GM18868 (cell line): ENCODE measurements at regions not wholly inside any gene's neighbourhood (a gene's known extent, or its start where the extent isn't known, plus 50 kb on each side); places are given as distances from the start of the nearest gene placed in this dataset.
A peak's percentile ranks its signal among the peaks of the same experiment; 100 is the strongest.

ENCODE experiments used
- ATAC-seq: cut with Tn5 transposase; IDR thresholded peaks from one replicate; pipeline ENCODE4 v1.9.1; 2021; ENCODE audit warnings: mild to moderate bottlenecking, moderate library complexity; ENCODE audit not compliant: unreplicated experiment

DNA sequence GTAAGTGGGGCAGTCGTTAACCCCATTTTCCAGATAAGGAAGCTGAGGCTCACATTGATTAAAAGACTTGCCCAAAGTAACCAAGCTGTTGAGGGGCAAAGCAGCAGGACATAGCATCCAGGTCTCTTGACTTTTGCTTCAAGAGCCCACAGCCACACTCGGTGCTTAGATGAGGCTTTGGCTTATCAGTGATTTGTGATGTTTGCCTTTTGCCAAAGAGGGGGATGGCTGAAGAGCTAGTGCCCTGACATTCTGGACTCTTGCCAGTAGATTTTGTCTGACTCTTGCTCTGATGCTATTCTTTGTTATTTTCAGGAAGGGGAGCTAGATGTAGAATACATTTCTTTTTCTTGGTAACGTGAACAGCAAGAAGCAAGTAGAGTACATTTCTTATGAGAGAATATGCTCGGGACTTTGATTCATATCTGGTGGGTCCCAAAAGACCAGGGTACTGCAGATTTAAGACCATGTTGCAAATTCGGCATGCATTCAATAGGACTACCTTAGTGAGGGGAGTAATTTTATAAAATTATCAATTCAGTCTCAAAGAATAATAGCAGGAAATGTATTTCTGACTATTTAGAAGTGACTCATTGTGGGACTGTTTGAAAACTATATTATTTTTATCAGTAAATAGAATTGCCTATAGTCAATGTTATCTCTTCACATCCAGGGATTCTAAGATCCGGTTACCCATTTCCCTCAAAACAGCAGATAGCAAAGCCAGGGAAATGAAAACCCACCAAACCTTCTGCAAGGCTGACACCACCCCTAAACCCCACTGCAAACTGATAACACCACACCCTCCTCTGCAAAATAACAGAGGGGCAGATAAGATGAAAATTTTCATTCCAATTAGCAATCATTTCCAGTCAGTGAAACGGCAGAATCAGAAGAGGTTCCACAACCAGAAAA, 180.0 kb upstream of the BMPER start:
- no peak for ATAC-seq

DNA sequence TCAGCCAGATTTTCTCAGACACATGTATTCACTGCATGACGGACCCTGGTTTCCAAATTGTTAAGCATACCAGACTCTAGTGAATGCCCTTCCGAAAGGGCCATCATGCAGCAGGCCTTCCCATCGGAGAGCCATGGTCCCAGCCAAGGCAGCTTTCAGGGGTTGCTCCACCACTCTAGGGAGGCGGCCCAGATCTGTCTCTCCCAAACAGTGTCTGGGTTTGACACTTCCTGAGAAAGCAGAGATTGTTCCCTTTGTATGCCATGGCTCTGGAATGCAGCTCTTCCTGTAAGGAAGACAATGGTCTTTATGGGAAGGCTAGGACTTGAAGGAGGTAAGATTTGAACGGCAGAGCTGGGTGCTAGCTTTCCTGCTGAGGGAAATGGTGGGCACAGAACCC, 178.8 kb upstream of the BMPER start:
- ATAC-seq, result no peak

DNA sequence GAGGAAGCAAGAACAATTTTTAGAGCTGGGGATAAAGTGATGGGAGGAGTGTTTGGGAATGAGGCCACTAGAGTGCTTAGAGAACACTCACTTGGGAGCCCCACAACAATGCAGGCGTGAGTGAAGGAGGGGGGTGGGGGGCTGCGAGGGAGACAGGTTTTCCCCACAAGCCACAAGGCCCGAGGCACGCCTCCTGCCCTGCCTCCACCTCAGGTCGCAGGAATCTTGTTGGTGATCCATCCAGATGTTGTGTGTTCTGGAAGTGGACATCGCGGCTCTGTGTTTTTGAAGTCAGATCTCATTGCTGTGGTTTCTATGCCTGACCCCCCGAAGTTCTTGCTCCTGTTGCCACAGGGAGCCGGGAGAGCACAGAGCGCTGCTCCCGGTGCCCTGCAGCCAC, 178.0 kb upstream of the BMPER start:
- ATAC-seq, result no peak

DNA sequence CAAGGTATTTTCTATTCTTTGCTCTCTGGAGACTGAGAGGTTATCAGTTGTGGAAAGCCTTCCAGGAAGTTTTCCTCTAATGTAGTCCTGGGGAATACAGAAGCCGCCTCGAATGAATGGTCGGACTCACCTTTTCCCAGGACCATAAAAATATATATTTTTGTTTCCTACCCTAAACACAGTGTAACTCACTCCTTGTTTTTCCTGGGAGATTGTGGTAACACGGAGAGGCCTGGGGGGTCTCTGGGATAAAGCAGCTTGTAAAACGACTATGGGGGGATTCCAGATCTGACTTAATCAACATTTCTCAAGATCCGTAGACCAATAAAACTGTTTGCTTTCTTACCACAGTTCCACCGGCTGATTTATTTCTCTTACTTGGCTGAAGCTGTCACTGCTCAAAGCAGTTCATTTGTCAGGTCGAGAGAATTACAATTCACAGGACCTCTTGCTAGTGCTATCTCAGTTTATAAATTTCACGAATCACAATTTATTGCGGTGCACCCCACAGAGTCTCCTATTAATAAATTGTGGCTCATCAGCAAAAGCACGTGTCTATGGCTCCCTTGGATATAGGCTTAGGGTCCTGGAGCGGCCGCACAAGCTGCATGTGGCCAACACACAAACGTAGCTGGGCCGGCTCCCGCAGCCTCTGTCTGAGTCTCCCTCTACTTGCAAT, 176.3 kb upstream of the BMPER start:
- no peak for ATAC-seq

DNA sequence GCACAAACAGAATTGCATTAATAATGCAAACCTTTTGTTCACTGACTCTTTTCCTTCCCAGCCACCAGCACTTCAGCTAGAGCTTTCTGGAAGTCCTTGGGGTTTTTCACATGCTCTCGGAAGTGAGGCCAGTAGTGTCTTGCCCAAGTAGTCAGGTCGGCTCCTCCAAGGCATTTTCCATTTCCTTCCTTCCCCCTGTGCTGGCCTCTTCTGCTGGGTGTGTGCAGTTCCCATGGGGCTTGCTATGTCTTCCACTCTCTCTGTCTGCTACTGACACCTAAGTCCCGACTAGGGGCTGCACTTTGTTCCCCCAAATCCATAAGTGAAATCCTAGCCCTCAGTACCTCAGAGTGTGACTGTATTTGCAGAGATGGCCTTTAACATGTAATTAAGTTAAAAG, 175.6 kb upstream of the BMPER start:
- ATAC-seq, result no peak

DNA sequence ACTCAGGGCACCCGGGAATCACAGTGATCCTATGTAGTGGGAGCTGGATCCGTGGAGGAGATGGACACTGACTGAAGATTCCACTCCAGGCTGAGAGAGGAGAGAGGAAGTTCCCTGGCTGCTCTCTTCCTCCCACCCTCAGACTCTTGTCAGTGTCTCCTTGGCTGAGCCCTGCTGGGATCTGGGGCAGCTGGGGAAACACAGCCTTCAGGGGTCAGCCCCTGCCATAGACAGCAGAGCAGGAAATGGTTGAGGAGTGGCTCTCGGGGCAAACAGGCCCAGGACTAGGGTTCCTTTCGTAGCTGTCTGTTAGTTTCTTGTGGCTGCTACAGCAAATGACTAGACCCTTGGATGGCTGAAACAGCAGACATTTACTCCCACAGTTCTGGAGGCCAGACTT, 174.4 kb upstream of the BMPER start:
- ATAC-seq, result no peak

DNA sequence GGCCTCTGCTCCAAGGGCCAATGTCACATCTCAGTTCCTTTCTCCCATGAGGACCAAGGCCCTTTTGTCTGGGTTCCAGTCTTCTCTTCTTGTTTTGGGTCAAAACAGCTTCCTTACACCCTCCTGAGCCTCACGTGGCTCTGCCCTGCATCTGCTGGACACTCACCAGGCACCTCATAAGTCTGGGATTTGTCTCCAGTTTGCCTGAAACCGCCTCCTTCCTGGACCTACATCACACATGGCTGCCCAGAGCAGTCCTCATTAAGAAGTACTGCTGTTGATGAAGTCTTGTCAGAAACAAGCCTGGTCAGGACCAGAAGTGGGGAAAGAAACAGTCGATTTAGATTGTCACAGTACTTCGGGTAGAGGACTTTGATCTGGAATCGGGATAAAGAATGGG, 173.4 kb upstream of the BMPER start:
- ATAC-seq, result no peak

DNA sequence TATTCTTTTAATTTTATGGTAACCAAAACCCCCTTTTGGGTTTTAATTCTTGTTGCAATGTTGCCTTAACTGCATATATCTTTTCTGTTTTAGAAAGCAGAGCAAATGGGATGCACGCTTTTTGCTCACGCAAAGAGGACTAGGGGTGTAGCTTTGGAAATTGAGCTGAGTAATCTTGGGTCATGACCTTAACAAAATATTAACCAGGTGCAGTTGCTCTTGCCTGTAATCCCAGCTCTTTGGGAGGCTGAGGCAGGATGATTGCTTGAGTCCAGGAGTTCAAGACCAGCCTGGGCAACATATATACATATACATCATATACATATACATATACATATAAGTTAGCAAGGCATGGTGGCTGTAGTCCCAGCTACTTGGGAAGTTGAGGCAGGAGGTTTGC, 172.9 kb upstream of the BMPER start:
- no peak for ATAC-seq

DNA sequence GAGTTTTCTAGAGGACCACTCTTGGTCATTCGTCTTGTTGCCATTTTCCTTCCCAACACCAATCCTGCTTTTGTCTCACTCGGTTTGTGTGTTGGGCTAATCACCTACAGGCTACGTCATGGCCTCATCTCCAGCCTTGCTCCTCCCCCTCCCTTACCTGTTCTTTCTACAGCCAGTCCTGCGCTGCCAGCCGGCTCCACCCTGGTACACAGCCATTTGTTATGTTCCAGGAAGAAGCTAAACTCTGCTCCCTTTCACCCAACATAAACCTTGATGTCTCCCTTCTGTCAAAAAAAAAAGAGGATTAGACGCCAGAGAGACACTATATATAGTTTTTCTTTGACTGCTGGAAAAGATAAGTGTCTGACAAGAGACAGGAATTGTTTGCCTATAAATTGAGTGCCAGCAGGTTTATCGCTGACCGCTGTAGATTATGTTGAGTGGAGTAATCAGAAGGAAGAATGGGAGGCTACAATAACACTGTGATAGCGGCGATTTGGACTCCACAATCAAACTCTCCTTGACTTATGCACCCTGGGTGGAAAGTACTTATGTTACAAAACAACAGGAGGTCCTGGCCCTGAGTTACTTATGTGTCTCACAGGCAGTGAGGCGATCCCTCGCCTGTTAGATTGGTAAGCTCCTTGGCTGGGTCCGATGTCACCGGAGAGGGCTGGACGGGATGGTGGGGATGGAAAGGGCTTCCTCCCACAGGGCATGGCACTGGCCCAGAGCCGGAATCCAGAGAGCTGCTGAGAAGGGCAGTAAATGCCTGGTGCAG, 171.3 kb upstream of the BMPER start:
- no peak for ATAC-seq

DNA sequence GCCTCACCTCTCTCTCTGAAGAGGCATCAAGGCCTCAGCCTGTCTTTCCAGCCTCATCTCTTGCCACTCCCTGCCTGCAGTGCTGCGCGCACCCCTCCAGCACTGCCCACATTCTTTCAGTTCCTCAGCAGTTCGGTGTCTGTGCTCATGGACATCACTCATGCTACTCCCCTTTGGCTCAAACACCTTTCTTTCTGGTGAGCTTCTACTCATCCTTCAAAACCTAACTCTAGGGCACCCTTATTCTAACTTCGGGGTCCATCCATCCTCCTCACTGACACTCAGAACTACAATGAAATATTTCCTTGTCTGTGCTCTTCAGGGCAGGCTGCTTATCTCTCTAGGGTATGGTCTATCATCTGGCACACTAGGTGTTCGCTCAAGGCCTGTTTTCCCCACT, 169.9 kb upstream of the BMPER start:
- no peak for ATAC-seq

DNA sequence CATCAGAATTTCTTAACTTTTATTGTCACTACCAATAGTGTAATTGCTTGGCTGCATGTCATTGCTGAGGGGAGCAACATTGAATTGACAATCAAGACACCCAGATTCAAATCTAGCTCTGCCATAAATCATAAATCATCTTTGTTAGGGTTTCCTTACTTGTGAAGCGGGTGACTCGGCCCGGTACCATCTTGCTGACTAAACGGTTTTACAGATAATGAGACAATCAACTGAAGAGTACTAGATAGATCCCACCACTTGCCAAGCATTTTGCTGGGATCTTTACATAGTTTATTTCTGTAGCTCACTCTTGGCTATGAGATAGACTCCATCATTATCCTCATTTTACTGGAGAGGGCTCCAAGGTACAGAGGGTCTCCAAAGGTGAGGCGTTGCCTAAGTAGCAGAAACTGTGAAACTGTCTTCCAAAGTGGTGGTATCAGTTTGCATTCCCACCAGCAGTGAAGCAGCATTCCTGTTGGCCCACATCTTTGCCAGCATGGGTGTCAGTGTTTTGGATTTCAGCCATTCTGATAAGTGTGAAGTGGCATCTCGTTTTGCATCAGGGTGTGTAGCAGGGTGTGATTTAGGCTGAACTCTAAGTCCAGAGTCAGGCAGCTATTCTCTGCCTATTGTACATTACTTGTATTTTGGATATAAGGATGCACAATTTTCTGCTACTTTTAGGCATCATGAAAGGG, 168.7 kb upstream of the BMPER start:
- no peak for ATAC-seq

DNA sequence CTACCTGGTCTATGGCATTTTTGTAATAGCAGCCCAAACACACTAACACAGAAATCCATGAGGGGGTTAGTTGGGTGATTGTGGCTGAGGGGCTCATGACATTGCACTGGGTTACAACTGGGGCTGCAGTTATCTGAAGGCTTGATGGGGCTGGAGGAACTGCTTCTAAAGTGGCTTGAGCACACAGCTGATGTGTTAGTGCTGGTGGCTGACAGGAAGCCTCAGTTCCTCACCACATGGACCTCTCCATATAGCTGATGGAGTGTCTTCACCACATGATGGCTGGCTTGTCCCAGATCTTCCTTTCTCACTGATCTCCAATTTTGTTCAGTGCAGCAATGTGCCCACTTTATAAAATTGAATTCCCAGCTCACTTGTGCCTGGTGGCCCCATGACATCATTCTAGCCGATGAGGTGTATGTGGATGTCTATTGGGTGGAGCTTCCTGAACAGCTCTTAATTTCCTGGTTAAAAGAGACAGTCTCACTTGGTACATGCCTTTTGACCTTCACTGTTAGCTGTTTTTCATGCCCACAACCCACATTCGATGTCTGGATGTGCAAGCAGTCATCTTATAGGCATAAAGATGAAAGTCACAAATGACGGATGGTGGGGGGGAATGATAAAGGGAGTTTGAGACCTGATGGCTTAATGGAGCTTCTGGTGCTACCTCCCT, 166.9 kb upstream of the BMPER start:
- ATAC-seq, result no peak

DNA sequence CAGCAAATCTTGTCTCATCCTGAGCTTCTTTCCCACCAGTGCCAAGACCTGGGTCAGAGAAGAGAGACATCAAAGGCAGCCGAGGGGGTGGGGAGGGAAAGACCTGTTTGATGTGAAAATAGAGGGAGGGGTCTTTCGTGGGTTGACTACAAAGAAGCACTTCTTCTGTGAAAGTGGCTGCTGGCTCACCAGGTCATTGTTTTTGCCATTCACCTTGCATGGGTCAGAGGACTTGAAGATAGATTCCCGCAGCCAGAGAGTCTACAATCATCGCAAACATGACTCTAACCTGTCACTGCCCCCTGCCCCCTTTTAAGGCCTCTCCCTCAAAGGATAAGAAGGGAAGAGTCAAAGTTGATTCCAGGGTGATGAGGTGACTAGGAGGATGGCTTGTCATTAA, 166.1 kb upstream of the BMPER start:
- no peak for ATAC-seq

DNA sequence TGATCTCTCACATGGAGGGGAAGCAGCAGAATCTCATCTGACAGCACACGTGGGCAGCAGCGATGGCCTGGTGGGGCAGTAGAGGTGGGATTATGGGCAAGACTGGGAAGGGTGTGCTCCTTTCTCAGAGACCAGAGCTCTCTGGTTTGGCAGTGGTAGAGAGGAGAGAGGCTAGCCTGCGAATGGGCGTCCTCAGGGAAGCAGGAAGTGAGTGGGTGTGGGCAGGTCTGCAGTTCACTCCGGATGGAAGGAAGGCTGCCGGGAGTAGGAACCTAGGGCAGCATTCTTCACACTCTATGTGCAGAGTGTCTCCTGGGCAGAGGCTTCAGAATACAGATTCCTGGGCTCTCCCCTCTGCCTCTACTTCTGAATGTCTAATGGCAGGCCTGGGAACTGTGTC, 162.8 kb upstream of the BMPER start:
- no peak for ATAC-seq

DNA sequence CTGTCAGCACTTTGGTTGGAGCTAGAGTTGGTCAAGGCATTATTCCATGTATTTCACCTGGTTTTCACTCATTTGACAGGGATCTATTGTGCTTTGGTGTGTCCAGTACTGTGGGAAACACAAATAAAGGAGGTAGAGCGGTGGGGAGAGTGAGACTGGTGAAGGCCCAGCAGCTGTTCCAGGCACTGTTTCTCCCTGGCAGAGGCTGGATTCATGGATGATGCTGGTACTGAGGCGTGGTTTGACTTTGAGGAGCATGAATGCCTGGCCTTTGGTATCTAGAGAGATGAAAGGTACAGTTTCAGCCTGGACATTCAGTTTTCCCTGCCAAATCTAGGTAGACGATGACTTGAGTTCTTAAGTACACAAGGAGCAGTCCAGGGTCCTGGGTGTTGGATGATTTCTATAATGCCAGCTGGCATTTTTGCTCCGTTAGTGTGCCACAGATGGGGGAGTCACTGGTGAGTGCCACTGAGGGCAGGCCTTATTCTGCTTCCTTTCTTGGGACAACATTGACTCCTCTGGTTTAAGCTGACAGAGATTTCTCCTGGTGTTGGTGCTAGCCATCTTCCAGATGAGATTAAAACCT, 162.2 kb upstream of the BMPER start:
- no peak for ATAC-seq

DNA sequence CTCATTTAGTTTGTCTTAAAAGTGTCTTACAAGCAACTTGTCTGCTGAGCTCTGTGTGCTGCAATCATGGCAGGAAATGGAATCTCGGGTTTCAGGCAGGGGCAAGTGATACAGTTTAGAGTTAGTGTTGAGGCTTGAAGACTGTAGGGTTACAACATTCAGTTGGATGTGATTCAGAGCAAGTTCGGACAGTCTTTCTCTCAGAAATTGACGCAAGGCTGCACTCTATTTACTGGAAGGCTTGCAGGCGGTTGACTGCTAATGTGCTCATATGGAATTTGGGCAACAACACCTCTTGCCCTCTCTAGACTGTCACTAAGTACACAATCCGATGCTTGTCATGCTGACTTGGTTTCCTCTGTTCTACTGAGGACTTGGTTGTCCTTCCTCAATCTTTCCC, 161.7 kb upstream of the BMPER start:
- no peak for ATAC-seq

DNA sequence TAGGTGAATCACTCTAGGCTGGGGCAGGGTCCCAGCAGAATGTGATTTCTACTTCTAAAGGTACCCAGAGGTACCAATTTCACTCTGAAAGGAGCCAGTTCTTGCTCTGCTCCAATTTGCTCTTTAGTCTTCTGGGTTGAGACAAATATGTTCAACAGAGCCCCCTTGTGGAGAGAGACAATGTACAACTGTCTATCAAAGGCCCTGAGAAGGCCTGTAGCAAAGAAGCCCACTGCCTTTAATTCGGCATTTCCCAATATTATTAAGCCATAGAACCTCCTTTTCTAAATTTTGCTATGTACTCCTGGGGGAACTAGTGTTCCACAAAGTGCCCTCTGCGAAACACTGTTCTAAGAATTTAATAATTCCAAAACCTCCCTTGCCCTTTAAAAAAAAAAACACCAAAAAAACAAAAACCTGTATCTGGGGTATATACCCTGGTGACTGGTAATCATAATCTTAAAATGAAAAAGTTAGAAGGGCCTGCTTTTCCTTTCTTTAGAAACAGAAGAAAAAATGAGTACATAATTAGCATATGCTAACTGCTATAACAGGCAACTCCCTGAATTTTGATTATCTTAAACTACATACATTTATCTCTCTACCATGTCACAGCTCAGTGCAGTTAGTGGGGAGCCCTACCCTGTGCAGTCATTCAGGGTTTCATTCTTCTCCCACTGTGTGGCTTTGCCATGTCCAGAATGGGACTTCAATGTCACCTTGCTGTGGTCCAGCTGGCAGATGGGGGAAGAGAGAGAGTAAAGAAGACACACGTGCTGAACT, 160.9 kb upstream of the BMPER start:
- peak; percentile 62 for ATAC-seq

DNA sequence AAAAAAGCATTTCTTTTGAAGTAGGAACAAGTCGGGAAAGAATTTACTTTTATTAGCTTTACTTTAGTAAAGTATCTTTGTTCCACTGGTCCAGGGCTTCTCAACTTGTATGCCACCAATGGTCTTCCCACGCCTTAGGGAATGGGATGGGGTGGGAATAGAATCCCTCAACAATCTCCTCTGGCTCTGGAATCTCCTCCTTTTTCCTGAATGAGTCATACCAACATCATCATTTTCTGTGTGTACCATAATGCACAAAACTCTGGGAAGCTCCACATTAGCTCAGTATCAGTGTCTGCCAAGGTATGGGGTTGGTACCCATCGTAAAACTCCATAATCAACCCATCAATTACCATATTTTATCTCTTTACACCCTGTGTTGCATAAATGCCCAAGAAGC, 159.4 kb upstream of the BMPER start:
- no peak for ATAC-seq

DNA sequence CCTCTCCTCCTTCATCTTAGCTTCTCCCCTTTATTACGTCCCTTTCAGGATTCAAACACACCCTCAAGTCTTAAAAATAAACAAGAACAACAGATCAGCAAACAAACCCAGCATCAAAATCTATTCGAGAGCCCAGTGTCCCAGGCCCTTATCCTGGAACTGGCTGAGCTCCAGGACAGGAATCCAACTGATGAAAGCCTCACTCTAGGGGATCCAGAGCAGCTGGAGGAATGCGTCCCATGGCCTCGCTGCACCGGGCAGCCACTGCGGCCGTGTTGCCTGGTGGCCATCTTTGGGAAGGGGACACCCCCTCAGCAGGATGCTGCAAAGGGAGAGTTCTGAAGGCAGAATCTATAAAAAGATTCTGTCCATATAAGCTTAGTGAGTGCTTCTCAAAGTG, 156.5 kb upstream of the BMPER start:
- ATAC-seq, result no peak
